ENCODE measurements at regions not wholly inside any gene's neighbourhood (a gene's known extent, or its start where the extent isn't known, plus 50 kb on each side); places are given as distances from the start of the nearest gene placed in this dataset.
"Not testable (repeated sequence)": the region's sequence is repeated elsewhere in the genome, so short reads cannot be mapped to it uniquely, and the experiment has no call there.

DNA sequence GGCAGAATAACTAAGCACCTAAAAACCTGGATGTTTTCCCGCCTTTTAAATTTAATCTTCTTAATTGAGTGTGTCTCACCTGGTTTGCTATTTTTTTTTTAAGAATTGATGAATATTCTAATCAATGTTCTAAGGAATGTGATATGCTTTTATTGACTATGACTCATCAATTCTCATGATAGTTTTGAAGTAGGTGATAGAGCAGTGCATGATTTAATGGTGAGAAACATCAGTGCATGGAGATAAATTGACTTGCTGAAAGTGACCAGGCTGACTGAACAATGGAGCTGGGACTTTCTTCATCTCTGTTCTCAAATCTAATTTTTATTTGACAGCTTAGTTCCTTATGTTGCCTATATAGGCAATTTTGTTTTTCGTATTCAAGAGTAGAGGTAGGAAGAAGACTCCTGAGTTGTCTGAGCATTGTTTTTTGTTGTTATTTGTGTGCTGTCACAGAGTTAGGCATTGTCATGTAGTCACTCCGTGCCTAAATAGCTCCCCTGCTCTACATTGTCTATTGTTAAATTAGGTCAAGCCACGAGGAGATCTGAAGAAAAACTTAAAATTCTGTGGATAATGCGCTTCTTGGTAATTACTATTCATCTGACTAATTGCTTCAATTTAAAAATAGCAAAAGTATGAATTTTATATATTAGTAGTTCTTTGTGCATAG is 59.0 kb upstream of the NUTM2F start:
- H3K27me3 ChIP-seq (ENCODE audit: control insufficient read depth, insufficient read depth, low read length); DNase-seq (ENCODE audit: low read depth); POLR2A ChIA-PET; CTCF ChIA-PET; H3K36me3 ChIP-seq (ENCODE audit: control insufficient read depth, insufficient read depth, low read length); H3K4me3 ChIP-seq (ENCODE audit: low read depth, low read length): not testable (repeated sequence)

DNA sequence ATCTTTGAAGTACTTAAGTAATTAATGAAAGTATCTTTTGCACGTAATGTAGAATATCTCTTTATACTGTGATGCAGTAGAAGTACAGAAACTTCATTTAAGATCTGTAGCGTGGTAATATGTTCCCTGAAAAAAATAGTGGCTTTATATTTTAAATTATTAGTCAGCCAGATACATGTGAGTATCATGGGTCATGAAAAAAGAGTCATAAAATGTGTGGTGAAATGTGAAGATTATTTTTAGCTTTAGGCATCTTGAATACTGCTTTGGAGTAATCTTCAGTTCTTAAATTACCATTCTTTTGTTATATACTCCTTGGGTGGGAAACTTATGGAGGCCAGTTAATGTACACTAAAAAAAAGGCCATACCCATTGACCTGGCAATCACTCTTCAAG is 59.6 kb upstream of the NUTM2F start:
- POLR2A ChIA-PET; DNase-seq (ENCODE audit: low read depth); H3K4me3 ChIP-seq (ENCODE audit: low read depth, low read length); H3K36me3 ChIP-seq (ENCODE audit: control insufficient read depth, insufficient read depth, low read length); H3K27me3 ChIP-seq (ENCODE audit: control insufficient read depth, insufficient read depth, low read length); CTCF ChIA-PET: not testable (repeated sequence)

DNA sequence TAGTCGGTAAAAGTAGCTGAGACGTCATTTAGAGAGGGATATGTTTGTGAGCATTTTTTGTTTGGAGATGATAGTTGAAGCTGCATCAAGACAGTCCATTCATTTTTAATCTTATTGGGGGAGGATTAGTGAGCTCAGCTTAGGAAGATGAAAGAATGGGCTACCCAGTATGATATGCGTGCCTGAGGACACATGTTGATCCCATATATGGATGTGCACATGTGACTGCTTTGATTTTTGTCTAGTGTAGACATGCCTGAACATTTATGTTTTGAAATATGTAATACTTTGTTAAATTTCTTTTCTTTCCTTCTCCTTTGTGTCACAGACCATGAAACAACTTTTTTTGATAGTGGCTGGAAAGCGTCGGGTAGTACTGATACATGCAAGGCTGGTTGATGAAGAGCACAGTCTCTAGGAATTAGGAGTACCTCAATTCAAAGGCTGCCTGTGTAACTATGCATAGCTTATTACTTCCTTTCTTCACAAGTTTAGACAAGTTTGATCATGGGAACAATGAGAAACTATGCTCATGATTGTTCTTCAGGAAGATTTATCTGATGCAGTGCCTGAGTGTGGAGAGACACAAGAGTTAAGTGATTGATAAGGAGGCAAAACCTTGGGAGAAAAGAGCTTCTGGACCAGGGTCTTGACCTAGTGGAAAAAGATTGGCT is 62.1 kb upstream of the NUTM2F start:
- H3K27me3 ChIP-seq (ENCODE audit: control insufficient read depth, insufficient read depth, low read length); DNase-seq (ENCODE audit: low read depth); H3K36me3 ChIP-seq (ENCODE audit: control insufficient read depth, insufficient read depth, low read length); CTCF ChIA-PET; POLR2A ChIA-PET; H3K4me3 ChIP-seq (ENCODE audit: low read depth, low read length): not testable (repeated sequence)

GRCh38 chr9:94392971-94393624 is 64.7 kb upstream of the NUTM2F start:
- DNase-seq (ENCODE audit: low read depth); POLR2A ChIA-PET; H3K36me3 ChIP-seq (ENCODE audit: control insufficient read depth, insufficient read depth, low read length); CTCF ChIA-PET; H3K27me3 ChIP-seq (ENCODE audit: control insufficient read depth, insufficient read depth, low read length); H3K4me3 ChIP-seq (ENCODE audit: low read depth, low read length): not testable (repeated sequence)

DNA sequence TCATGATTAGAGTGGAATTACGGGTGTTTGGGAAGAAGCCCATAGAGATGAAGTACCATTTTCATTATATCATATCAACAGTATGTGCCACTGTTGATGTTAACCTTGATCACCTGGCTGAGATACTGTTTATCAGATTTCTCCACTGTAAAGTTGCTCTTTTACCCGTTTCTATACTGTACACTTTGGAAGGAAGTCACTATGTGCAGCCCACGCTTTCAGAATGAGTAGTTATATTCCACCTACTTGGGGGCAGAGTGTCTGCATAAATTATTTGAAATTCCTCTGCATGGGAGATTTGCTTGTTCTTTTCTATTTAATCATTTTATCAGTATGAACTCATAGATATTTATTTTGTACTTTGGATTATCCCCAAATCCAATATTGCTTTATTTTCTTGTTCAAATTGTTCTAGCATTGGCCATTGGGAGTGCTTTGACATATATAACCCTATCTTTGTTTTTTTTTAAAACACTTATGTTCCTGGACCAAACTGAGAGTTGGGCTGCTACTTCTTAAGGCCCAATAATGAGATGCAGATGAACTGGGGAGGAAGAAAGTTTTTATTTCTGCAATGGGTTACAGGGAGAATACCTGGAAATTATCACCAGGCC is 69.4 kb upstream of the NUTM2F start:
- H3K36me3 ChIP-seq (ENCODE audit: control insufficient read depth, insufficient read depth, low read length); H3K4me3 ChIP-seq (ENCODE audit: low read depth, low read length); POLR2A ChIA-PET; CTCF ChIA-PET; DNase-seq (ENCODE audit: low read depth); H3K27me3 ChIP-seq (ENCODE audit: control insufficient read depth, insufficient read depth, low read length): not testable (repeated sequence)

DNA sequence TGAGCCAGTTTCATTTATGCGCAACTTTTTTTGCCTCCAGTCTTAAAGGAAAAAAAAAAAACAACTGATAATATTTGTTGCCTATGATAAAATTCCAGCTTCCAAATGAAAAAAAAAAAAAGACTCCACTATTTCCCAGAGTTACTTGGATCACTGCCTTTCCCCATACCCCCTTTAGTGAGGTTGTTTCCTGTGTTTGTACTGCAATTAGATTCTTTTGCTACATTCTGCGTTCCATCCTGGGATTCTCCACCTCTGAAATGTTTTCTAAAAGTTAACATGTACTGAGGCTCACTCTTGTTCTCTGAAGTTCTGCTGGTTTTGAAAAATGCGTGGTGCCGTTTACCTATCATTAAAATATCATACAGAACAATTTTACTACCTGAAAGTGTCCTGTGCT is 72.0 kb upstream of the NUTM2F start:
- POLR2A ChIA-PET; H3K27me3 ChIP-seq (ENCODE audit: control insufficient read depth, insufficient read depth, low read length); CTCF ChIA-PET; H3K36me3 ChIP-seq (ENCODE audit: control insufficient read depth, insufficient read depth, low read length); DNase-seq (ENCODE audit: low read depth); H3K4me3 ChIP-seq (ENCODE audit: low read depth, low read length): not testable (repeated sequence)

- CTCF ChIA-PET; H3K36me3 ChIP-seq (ENCODE audit: control insufficient read depth, insufficient read depth, low read length); POLR2A ChIA-PET: not testable (repeated sequence)
These were observed 74.4 kb upstream of the NUTM2F start for GRCh38 chr9:94402795-94403194.

DNA sequence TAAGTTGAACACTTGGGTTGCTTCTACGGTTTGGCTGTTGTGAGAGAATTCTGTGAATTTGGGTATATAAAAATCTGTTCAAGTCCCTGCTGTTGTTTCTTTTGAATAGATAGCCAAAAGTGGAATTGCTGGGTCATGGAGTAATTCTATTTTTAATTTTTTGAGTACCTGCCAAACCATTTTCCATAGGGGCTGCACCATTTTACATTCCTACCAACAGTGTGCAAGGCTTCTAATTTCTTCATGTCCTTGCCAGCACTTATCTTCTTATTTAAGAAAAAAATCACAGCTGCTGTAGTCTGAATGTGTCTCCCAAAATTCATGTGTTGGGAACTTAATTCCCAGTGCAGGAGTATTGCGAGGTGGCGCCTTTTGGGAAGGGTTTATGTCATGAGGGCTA is 75.1 kb upstream of the NUTM2F start:
- POLR2A ChIA-PET; H3K4me3 ChIP-seq (ENCODE audit: low read depth, low read length); H3K36me3 ChIP-seq (ENCODE audit: control insufficient read depth, insufficient read depth, low read length); H3K27me3 ChIP-seq (ENCODE audit: control insufficient read depth, insufficient read depth, low read length); DNase-seq (ENCODE audit: low read depth); CTCF ChIA-PET: not testable (repeated sequence)

More at GRCh38 chr9:94402795-94403194, 74.4 kb upstream of the NUTM2F start:
- not testable (repeated sequence) for DNase-seq (ENCODE audit: low read depth); H3K27me3 ChIP-seq (ENCODE audit: control insufficient read depth, insufficient read depth, low read length); H3K4me3 ChIP-seq (ENCODE audit: low read depth, low read length)

DNA sequence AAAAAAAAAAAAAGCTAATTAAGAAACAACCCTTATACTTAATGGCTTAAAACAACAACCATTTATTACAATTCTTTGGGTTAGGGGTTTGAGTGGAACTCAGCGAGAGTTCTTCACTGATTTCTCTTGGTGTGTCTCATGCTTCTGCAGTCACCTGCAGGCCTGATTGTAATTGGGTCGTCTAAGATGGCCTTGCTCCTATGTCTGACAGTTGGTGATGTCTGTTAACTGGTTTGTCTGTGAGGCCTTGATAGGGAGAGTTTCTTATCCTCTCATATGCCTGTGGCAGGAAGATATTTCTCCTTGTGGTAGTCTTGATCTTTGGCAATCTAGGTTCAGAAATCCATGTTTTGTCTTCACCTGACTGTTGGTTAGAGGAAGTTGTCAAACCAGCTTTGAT is 85.2 kb upstream of the NUTM2F start:
- H3K36me3 ChIP-seq (ENCODE audit: control insufficient read depth, insufficient read depth, low read length); CTCF ChIA-PET; DNase-seq (ENCODE audit: low read depth); H3K4me3 ChIP-seq (ENCODE audit: low read depth, low read length); POLR2A ChIA-PET; H3K27me3 ChIP-seq (ENCODE audit: control insufficient read depth, insufficient read depth, low read length): not testable (repeated sequence)

DNA sequence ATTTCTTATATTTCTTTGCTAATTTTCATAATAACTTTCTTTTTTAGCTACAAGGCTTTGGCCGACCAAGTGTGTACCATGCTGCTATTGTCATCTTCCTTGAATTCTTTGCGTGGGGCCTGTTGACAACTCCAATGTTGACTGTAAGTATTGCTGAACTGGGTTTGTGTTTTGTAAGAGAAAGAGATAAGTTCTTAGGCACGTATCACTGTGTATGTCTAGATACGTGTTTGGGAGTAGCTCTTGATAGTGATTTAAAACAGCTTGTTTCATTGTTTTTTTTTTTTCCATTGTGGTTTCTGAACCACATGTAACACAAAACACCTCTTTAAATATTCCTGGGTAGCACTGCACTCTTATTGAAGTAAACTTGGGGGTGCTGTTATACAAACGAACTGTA is 86.7 kb upstream of the NUTM2F start:
- H3K36me3 ChIP-seq (ENCODE audit: control insufficient read depth, insufficient read depth, low read length); CTCF ChIA-PET; H3K4me3 ChIP-seq (ENCODE audit: low read depth, low read length); POLR2A ChIA-PET; H3K27me3 ChIP-seq (ENCODE audit: control insufficient read depth, insufficient read depth, low read length); DNase-seq (ENCODE audit: low read depth): not testable (repeated sequence)

DNA sequence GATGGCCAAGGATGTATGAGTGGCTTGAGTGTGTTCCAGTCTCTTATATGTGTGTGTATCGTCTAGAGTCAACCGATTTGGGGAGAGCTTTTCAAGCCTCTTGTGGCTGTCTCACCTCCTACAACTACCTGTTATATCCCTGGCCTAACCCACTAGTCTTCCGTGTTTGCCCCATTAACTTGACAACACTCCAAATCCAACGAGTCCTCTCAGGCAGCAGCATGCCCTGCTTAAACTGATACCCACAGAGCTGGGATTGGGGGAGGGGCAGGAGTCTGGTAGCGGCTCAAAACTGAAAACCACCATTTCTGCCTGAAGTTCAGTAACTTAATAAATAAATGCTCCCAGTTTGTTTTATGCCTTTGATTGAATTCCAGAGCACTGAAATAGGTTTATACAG is 91.7 kb upstream of the NUTM2F start:
- H3K27me3 ChIP-seq (ENCODE audit: control insufficient read depth, insufficient read depth, low read length); H3K36me3 ChIP-seq (ENCODE audit: control insufficient read depth, insufficient read depth, low read length); CTCF ChIA-PET; H3K4me3 ChIP-seq (ENCODE audit: low read depth, low read length); POLR2A ChIA-PET; DNase-seq (ENCODE audit: low read depth): not testable (repeated sequence)

DNA sequence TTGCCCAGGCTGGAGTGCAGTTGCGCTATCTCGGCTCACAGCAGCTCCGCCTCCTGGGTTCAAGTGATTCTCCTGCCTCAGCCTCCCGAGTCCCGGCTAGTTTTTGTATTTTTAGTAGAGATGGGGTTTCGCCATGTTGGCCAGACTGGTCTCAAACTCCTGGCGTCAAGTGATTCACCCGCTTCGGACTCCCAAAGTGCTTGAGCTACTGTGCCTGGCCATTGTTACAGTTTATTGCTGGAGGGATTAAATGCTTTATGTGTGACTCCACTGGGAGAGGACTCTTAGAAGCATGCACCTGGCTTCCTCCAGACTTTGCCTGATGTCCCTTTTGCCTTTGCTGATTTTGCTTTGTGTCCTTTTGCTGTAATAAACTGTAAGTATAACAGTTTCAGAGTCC is 93.5 kb upstream of the NUTM2F start:
- DNase-seq (ENCODE audit: low read depth); H3K4me3 ChIP-seq (ENCODE audit: low read depth, low read length); CTCF ChIA-PET; H3K36me3 ChIP-seq (ENCODE audit: control insufficient read depth, insufficient read depth, low read length); POLR2A ChIA-PET; H3K27me3 ChIP-seq (ENCODE audit: control insufficient read depth, insufficient read depth, low read length): not testable (repeated sequence)

DNA sequence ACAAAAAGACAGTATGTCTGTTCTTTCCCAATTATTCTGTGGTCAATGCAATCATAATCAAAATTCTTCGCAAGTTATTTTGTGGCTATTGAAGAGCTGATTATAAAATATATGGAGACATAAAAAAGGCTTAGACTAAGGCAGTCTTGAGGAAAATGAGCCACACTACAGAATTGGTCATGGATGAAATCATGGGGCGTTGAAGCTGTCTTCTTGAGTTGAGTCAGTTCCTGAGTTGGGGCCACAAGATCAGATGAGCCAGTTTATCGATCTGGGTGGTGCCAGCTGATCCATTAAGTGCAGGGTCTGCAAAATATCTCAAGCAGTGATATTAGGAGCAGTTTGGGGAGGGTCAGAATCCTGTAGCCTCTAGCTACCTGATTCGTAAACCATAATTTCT is 96.9 kb upstream of the NUTM2F start:
- POLR2A ChIA-PET, result not testable (repeated sequence)

More for the DNA sequence above, 96.9 kb upstream of the NUTM2F start:
- H3K4me3 ChIP-seq (ENCODE audit: low read depth, low read length); CTCF ChIA-PET; DNase-seq (ENCODE audit: low read depth); H3K36me3 ChIP-seq (ENCODE audit: control insufficient read depth, insufficient read depth, low read length); H3K27me3 ChIP-seq (ENCODE audit: control insufficient read depth, insufficient read depth, low read length): not testable (repeated sequence)

Data from BJ (cell line).